ENCODE measurements at regions not wholly inside any gene's neighbourhood (a gene's known extent, or its start where the extent isn't known, plus 50 kb on each side); places are given as distances from the start of the nearest gene placed in this dataset.
A peak's percentile ranks its signal among the peaks of the same experiment; 100 is the strongest.

DNA sequence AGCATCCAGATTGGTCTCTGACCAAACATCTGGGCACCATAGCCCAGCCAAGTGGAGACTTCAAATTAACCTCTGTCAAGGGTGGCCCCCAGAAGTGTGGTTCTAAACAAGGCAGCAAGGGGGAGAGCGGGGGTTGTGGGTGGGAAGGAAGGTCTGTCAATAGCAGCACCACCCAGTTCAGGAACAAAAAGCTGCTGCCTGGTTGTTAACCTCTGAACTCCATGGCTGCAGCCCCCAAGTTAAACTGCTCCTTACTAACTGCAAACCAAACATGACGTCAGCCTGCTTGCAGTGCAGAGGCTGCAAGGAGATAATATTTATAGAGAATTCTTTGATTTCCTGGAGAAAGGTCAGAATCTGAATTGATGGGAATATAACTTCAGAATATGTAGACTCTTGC, 76.5 kb downstream of the ARL4C start:
- Mint-ChIP-seq H3K36me3 (peaks cover 4% of the 10 kb centered on the region), H3K27me3 (peaks cover 9% of the 10 kb centered on the region), H3K4me3 (peak overlapping the region in 1 of 4 donors; percentile 22), H3K9me3 (peaks cover 1 to 4% (median 4%) of the 10 kb centered on the region in 3 donors), H3K4me1 (peaks cover 32 to 46% (median 45%) of the 10 kb centered on the region in 3 donors), H3K27ac (peak overlapping the region in 1 of 3 donors; percentile 43)

GRCh38 chr2:234419726-234420125, 77.2 kb downstream of the ARL4C start:
- H3K4me3 Mint-ChIP-seq, result no peak overlapping the region
- H3K27me3 Mint-ChIP-seq, result peaks cover 9% of the 10 kb centered on the region
- H3K27ac Mint-ChIP-seq, result no peak overlapping the region
- peaks cover 1 to 4% (median 4%) of the 10 kb centered on the region in 3 donors for H3K9me3 Mint-ChIP-seq
- peaks cover 4% of the 10 kb centered on the region for H3K36me3 Mint-ChIP-seq
- H3K4me1 Mint-ChIP-seq, result peaks cover 29 to 46% (median 45%) of the 10 kb centered on the region in 3 donors

- peaks cover 28 to 45% (median 44%) of the 10 kb centered on the region in 3 donors for H3K4me1 Mint-ChIP-seq
- peaks cover 17% of the 10 kb centered on the region for H3K27me3 Mint-ChIP-seq
- H3K27ac Mint-ChIP-seq, result no peak overlapping the region
- H3K36me3 Mint-ChIP-seq, result peaks cover 2% of the 10 kb centered on the region
- peak overlapping the region in 1 of 4 donors; percentile 13 for H3K4me3 Mint-ChIP-seq
- peaks cover 0 to 4% (median 4%) of the 10 kb centered on the region in 3 donors for H3K9me3 Mint-ChIP-seq
Measured at GRCh38 chr2:234415706-234416105, 81.2 kb downstream of the ARL4C start.

DNA sequence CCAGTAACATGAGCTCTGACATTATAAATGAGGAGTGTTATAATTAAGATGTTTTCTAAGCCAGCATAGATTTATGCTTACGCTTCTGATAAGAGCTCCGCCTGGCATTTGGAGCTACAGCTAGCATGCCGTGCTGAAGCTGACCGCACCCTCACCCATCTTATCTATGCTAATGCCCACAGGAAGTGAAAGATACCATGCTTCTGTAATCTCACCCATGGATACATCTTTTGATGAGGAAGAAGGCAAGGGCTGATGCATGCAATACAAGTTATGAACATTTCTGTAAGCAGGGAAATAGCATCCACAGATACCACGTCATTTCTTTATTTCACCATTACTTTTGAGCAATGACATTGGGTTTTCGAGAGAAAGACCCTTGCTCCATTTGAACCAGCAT, 82.3 kb downstream of the ARL4C start:
- H3K27me3 Mint-ChIP-seq, result peaks cover 20% of the 10 kb centered on the region
- peak overlapping the region in 1 of 4 donors; percentile 72 for H3K4me3 Mint-ChIP-seq
- peaks cover 0 to 4% (median 4%) of the 10 kb centered on the region in 3 donors for H3K9me3 Mint-ChIP-seq
- no peak overlapping the region for H3K27ac Mint-ChIP-seq
- H3K4me1 Mint-ChIP-seq, result peaks cover 30 to 46% (median 45%) of the 10 kb centered on the region in 3 donors
- H3K36me3 Mint-ChIP-seq, result peaks cover 2% of the 10 kb centered on the region

DNA sequence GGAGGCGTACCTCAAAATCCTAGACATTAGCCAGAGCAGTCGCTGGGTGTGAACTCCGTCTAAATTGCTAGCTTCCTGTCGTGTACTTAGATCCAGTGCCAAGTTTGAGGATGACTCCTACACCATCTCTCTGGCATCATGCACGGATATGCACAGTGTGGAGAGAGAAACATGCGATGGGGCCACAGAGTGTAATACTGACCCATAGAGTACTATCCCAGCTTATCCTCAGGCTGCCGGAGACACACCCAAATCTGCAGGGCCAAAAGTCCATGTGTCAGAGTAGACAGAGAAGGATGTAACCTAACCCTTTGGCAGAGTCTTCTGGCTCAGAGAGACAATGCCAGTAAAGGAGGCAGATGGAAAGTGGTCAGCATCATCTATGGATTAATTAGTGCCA, 84.2 kb downstream of the ARL4C start:
- H3K27ac Mint-ChIP-seq, result no peak overlapping the region
- peak overlapping the region in 1 of 4 donors; percentile 33 for H3K4me3 Mint-ChIP-seq
- H3K9me3 Mint-ChIP-seq, result peaks cover 0 to 2% (median 0%) of the 10 kb centered on the region in 3 donors
- H3K36me3 Mint-ChIP-seq, result no peaks in the 10 kb centered on the region
- H3K27me3 Mint-ChIP-seq, result peaks cover 16% of the 10 kb centered on the region
- peaks cover 25 to 46% (median 38%) of the 10 kb centered on the region in 3 donors for H3K4me1 Mint-ChIP-seq

GRCh38 chr2:234411793-234412192, 85.1 kb downstream of the ARL4C start:
- Mint-ChIP-seq H3K4me3 (peak overlapping the region in 2 of 4 donors; percentile 70 to 75), H3K36me3 (no peaks in the 10 kb centered on the region), H3K9me3 (peaks cover 0 to under 1% (median 0%) of the 10 kb centered on the region in 3 donors), H3K27ac (peak overlapping the region in 1 of 3 donors; percentile 36), H3K27me3 (peaks cover 16% of the 10 kb centered on the region), H3K4me1 (peaks cover 25 to 45% (median 33%) of the 10 kb centered on the region in 3 donors)

DNA sequence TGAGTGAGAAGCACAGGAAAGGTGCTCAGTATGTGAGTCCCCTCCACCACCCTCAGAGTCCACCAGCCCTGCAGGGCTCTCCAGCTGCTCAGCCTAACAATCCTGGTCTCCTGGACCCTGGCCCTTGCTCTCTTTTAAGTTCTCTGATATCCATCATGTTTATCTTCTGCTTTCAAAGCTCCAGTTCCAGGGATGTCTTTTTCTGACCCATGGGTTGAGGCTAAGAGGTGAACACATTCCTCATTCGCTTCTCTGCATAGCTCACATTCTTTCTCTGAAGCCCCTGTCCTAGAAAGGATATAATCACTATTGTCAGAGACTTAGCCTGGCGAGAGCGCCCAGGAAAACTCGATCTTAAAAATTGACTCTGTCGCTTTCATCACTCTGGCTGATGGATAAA, 86.4 kb downstream of the ARL4C start:
- no peak overlapping the region for H3K4me3 Mint-ChIP-seq
- peaks cover 11% of the 10 kb centered on the region for H3K27me3 Mint-ChIP-seq
- no peaks in the 10 kb centered on the region for H3K36me3 Mint-ChIP-seq
- peaks cover 22 to 37% (median 32%) of the 10 kb centered on the region in 3 donors for H3K4me1 Mint-ChIP-seq
- H3K27ac Mint-ChIP-seq, result peak overlapping the region in 1 of 3 donors; percentile 15
- H3K9me3 Mint-ChIP-seq, result no peaks in the 10 kb centered on the region

DNA sequence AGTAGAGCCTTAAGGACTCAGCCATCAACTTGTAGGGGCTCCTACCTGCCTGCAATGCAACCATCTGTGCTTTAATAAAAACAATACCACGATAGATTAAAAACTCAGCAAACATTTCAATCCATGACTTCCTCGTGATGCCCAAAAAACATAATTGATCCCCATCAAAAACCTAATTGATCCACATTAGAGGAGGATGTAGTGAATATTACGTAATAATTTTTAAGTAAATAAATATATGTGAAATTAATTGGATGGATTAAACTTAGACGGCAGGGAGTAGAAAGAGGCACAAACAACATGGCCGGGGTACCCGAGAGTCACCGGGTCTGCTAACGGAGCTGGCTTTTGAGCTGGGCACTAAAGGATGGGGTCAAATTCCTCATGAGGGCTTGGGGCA, 87.3 kb downstream of the ARL4C start:
- H3K36me3 Mint-ChIP-seq, result no peaks in the 10 kb centered on the region
- peaks cover 20 to 36% (median 31%) of the 10 kb centered on the region in 3 donors for H3K4me1 Mint-ChIP-seq
- no peaks in the 10 kb centered on the region for H3K9me3 Mint-ChIP-seq
- H3K4me3 Mint-ChIP-seq, result no peak overlapping the region
- no peak overlapping the region for H3K27ac Mint-ChIP-seq
- peaks cover 16% of the 10 kb centered on the region for H3K27me3 Mint-ChIP-seq

- Mint-ChIP-seq H3K9me3 (no peaks in the 10 kb centered on the region), H3K4me1 (peaks cover 8 to 18% (median 16%) of the 10 kb centered on the region in 3 donors), H3K4me3 (no peak overlapping the region), H3K27me3 (peaks cover 16% of the 10 kb centered on the region), H3K27ac (no peak overlapping the region), H3K36me3 (no peaks in the 10 kb centered on the region)
Measured at GRCh38 chr2:234406085-234406484, 90.8 kb downstream of the ARL4C start.

- H3K36me3 Mint-ChIP-seq, result no peaks in the 10 kb centered on the region
- H3K27ac Mint-ChIP-seq, result no peak overlapping the region
- H3K4me3 Mint-ChIP-seq, result no peak overlapping the region
- peaks cover 13% of the 10 kb centered on the region for H3K27me3 Mint-ChIP-seq
- peaks cover 0 to 4% (median 2%) of the 10 kb centered on the region in 3 donors for H3K9me3 Mint-ChIP-seq
- peaks cover 7 to 12% (median 11%) of the 10 kb centered on the region in 3 donors for H3K4me1 Mint-ChIP-seq
Measured at GRCh38 chr2:234405462-234405861, 91.4 kb downstream of the ARL4C start.

GRCh38 chr2:234404957-234405356, 91.9 kb downstream of the ARL4C start:
- Mint-ChIP-seq H3K36me3 (no peaks in the 10 kb centered on the region), H3K4me3 (no peak overlapping the region)

DNA sequence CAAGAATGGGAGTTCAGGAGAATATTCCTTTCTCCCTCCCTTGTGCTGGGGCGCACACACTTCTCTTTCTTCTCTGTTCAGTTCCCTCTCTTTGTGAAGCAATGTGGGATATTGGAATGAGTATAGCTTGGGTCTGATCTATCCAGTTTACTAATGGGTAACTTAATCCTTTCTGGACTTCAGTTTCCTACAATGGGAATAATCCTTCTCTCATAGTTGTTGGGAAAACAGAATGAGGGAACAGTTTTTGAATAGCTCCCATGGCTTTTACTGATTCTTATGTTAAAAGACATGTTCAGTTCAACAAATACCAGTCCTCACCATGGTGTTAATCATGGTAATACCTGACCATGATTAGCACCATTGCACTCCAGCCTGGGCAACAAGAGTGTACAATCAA, 93.1 kb downstream of the ARL4C start:
- H3K4me1 Mint-ChIP-seq, result peaks cover 9 to 12% (median 11%) of the 10 kb centered on the region in 3 donors
- H3K27me3 Mint-ChIP-seq, result peaks cover 10% of the 10 kb centered on the region
- peak overlapping the region in 1 of 3 donors; percentile 54 for H3K27ac Mint-ChIP-seq
- no peak overlapping the region for H3K4me3 Mint-ChIP-seq
- H3K36me3 Mint-ChIP-seq, result no peaks in the 10 kb centered on the region
- H3K9me3 Mint-ChIP-seq, result peaks cover 0 to 4% (median 2%) of the 10 kb centered on the region in 3 donors

More at GRCh38 chr2:234404957-234405356, 91.9 kb downstream of the ARL4C start:
- peaks cover 13% of the 10 kb centered on the region for H3K27me3 Mint-ChIP-seq
- H3K4me1 Mint-ChIP-seq, result peaks cover 6 to 12% (median 11%) of the 10 kb centered on the region in 3 donors
- H3K9me3 Mint-ChIP-seq, result peaks cover 0 to 4% (median 2%) of the 10 kb centered on the region in 3 donors
- no peak overlapping the region for H3K27ac Mint-ChIP-seq

GRCh38 chr2:234403074-234403473, 93.8 kb downstream of the ARL4C start:
- H3K36me3 Mint-ChIP-seq, result no peaks in the 10 kb centered on the region
- no peak overlapping the region for H3K27ac Mint-ChIP-seq
- H3K4me1 Mint-ChIP-seq, result peaks cover 9 to 12% (median 11%) of the 10 kb centered on the region in 3 donors
- peaks cover 10% of the 10 kb centered on the region for H3K27me3 Mint-ChIP-seq
- H3K4me3 Mint-ChIP-seq, result no peak overlapping the region
- peaks cover 0 to 4% (median 2%) of the 10 kb centered on the region in 3 donors for H3K9me3 Mint-ChIP-seq

- Mint-ChIP-seq H3K9me3 (peaks cover 0 to 4% (median 2%) of the 10 kb centered on the region in 3 donors), H3K27ac (no peak overlapping the region), H3K4me3 (no peak overlapping the region), H3K4me1 (peaks cover 9 to 12% (median 11%) of the 10 kb centered on the region in 3 donors), H3K27me3 (peaks cover 11% of the 10 kb centered on the region), H3K36me3 (no peaks in the 10 kb centered on the region)
Measured at GRCh38 chr2:234401426-234401825, 95.5 kb downstream of the ARL4C start.

DNA sequence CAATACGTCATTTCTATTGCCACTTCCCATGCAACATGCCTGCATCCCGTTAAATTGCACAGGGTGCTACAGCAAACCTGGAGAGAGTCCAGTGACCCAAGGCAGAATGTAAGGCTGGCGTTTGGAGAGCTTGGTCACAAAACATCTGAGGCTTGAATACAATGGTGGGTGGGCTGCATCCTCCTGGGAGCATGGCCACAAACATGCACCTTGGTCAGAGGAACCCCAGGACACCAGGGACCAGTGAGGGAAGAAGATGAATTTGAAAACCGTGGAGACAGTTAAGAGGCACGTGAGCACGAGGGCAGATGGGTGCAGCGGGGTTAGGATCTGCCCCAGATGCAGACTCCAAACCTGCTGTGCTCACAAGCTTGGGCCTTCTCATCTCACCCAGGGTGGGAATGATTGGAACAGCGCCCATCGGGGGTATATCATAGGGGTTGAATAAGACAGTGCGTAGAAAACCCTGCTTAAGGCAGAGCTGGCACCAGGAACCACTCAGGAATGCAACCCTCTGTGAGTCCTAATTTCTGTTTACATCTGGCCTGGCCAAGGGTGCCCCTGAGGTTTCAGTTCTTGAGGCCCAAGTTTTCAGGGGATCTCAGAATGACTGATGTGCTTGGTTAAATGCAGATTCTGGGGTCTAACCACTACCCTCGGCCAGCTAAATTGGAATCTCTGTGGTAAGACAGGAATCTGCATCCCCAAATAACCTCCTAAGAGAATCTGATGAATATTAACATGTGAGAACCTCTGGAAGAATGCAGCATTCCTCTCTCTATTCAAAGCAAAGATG, 97.2 kb downstream of the ARL4C start:
- peaks cover under 1 to 4% (median 4%) of the 10 kb centered on the region in 3 donors for H3K4me1 Mint-ChIP-seq
- H3K9me3 Mint-ChIP-seq, result peaks cover 0 to 4% (median 2%) of the 10 kb centered on the region in 3 donors
- H3K4me3 Mint-ChIP-seq, result no peak overlapping the region
- no peak overlapping the region for H3K27ac Mint-ChIP-seq
- H3K27me3 Mint-ChIP-seq, result peaks cover 9% of the 10 kb centered on the region
- H3K36me3 Mint-ChIP-seq, result no peaks in the 10 kb centered on the region
